ENCODE measurements at regions not wholly inside any gene's neighbourhood (a gene's known extent, or its start where the extent isn't known, plus 50 kb on each side); places are given as distances from the start of the nearest gene placed in this dataset.

- no peak for TF ChIP-seq CTCF (conservative IDR thresholded peaks at IDR 0.05; ENCODE audit: low read depth, low read length)
- DNase-seq (ENCODE audit: low read depth), result no peak
Measured at GRCh38 chr10:43963793-43964425, 315.2 kb upstream of the ZNF32 start.

GRCh38 chr10:43963379-43963778, 314.7 kb upstream of the ZNF32 start:
- no peak overlapping the region for H3K4me3 ChIP-seq (ENCODE audit: low read length)
- DNase-seq (ENCODE audit: low read depth), result no peak
- no peak for TF ChIP-seq CTCF (conservative IDR thresholded peaks at IDR 0.05; ENCODE audit: low read depth, low read length)

More at GRCh38 chr10:43963793-43964425, 315.2 kb upstream of the ZNF32 start:
- H3K4me3 ChIP-seq (ENCODE audit: low read length), result no peak overlapping the region

- H3K4me3 ChIP-seq (ENCODE audit: low read length), result no peak overlapping the region
- no peak for TF ChIP-seq CTCF (conservative IDR thresholded peaks at IDR 0.05; ENCODE audit: low read depth, low read length)
- no peak for DNase-seq (ENCODE audit: low read depth)
Measured at GRCh38 chr10:43962346-43963191, 313.9 kb upstream of the ZNF32 start.

GRCh38 chr10:43961523-43962345, 313.1 kb upstream of the ZNF32 start:
- TF ChIP-seq CTCF (conservative IDR thresholded peaks at IDR 0.05; ENCODE audit: low read depth, low read length), result no peak
- DNase-seq (ENCODE audit: low read depth), result no peak

GRCh38 chr10:43960981-43961380, 312.3 kb upstream of the ZNF32 start:
- DNase-seq (ENCODE audit: low read depth), result no peak
- H3K4me3 ChIP-seq (ENCODE audit: low read length), result no peak overlapping the region

More at GRCh38 chr10:43961523-43962345, 313.1 kb upstream of the ZNF32 start:
- H3K4me3 ChIP-seq (ENCODE audit: low read length), result no peak overlapping the region

GRCh38 chr10:43960477-43960876, 311.8 kb upstream of the ZNF32 start:
- no peak for TF ChIP-seq CTCF (conservative IDR thresholded peaks at IDR 0.05; ENCODE audit: low read depth, low read length)

More at GRCh38 chr10:43960981-43961380, 312.3 kb upstream of the ZNF32 start:
- no peak for TF ChIP-seq CTCF (conservative IDR thresholded peaks at IDR 0.05; ENCODE audit: low read depth, low read length)

More at GRCh38 chr10:43960477-43960876, 311.8 kb upstream of the ZNF32 start:
- no peak for DNase-seq (ENCODE audit: low read depth)
- no peak overlapping the region for H3K4me3 ChIP-seq (ENCODE audit: low read length)
